H1 (cell line): ENCODE measurements at regions not wholly inside any gene's neighbourhood (a gene's known extent, or its start where the extent isn't known, plus 50 kb on each side); places are given as distances from the start of the nearest gene placed in this dataset.

Source experiments
- CTCF ChIA-PET: fragments of 300-600 bp; sonication (Branson Sonifier 250); formaldehyde crosslinking; loops from one replicate; lab custom pipeline; 2021; ENCODE audit not compliant: partially characterized antibody; lab: Charles Lee
- POLR2A ChIA-PET: fragments of 300-600 bp; sonication (Branson Sonifier 250); formaldehyde crosslinking; loops from one replicate; lab custom pipeline; 2021; ENCODE audit warnings: inconsistent platforms; ENCODE audit not compliant: partially characterized antibody; lab: Charles Lee
- DNase-seq, 2 experiments: peaks; one replicate each; pipeline versions ENCODE4 v3.0.0 to v3.0.0-alpha.2; 2010 to 2022; ENCODE audit warnings: low spot score in 2 of 2, low read depth in 1 of 2, mixed read lengths in 1 of 2
- FAIRE-seq: peaks from 2 replicates; lab custom pipeline; 2011; peaks lifted over from hg19 to GRCh38; lab: Jason Lieb, UNC
- H2AFZ ChIP-seq: 2 replicates; pipeline ENCODE4 v1.8.1; 2012; ENCODE audit warnings: low read length, inconsistent platforms
- H2AK5ac ChIP-seq: 2 replicates; pipeline ENCODE4 v1.6.1; 2013; ENCODE audit warnings: low read depth, low read length
- H2BK120ac ChIP-seq: replicated peaks from 2 replicates; pipeline ENCODE3; 2013; ENCODE audit warnings: low read depth, low read length, inconsistent platforms
- H2BK12ac ChIP-seq: 2 replicates; pipeline ENCODE4 v1.6.1; 2013; ENCODE audit warnings: low read depth, low read length
- H2BK15ac ChIP-seq: 2 replicates; pipeline ENCODE4 v1.6.1; 2013; ENCODE audit warnings: low read length
- H2BK20ac ChIP-seq: 2 replicates; pipeline ENCODE4 v1.6.1; 2013; ENCODE audit warnings: low read length
- H2BK5ac ChIP-seq: 2 replicates; pipeline ENCODE4 v1.6.1; 2013; ENCODE audit warnings: low read depth, low read length
- H3K14ac ChIP-seq: 2 replicates; pipeline ENCODE4 v1.6.1; 2013; ENCODE audit warnings: inconsistent platforms; ENCODE audit not compliant: insufficient read length
- H3K18ac ChIP-seq: 2 replicates; pipeline ENCODE4 v1.6.1; 2013; ENCODE audit warnings: low read length; ENCODE audit errors: extremely low read depth
- H3K23ac ChIP-seq: 2 replicates; pipeline ENCODE4 v1.6.1; 2013; ENCODE audit warnings: inconsistent platforms; ENCODE audit not compliant: insufficient read length
- H3K23me2 ChIP-seq: 2 replicates; pipeline ENCODE4 v1.6.1; 2013; ENCODE audit warnings: low read depth, low read length
- H3K27ac ChIP-seq: 2 replicates; pipeline ENCODE4 v1.6.1; 2011; ENCODE audit warnings: low read depth, low read length, inconsistent platforms
- H3K27me3 ChIP-seq, 4 experiments: replicated peaks in 1 of 4; 1 replicate in 1 of 4; 2 replicates in 3 of 4; pipeline versions ENCODE4 v1.6.1 to v1.8.1; 2011 to 2013; ENCODE audit warnings: low read length in 3 of 4, mild to moderate bottlenecking in 3 of 4, inconsistent platforms in 2 of 4, mixed read lengths in 2 of 4, moderate library complexity in 1 of 4; ENCODE audit not compliant: control insufficient read depth in 3 of 4, insufficient read depth in 3 of 4; ENCODE audit errors: extremely low read depth in 1 of 4
- H3K36me3 ChIP-seq, 4 experiments: 2 replicates each; pipeline versions ENCODE4 v1.6.1 to v1.8.1; 2011 to 2013; ENCODE audit warnings: mild to moderate bottlenecking in 4 of 4, low read length in 3 of 4, moderate library complexity in 2 of 4, control low read depth in 1 of 4, inconsistent platforms in 1 of 4; ENCODE audit not compliant: insufficient read depth in 4 of 4, control insufficient read depth in 2 of 4
- H3K4ac ChIP-seq: replicated peaks from 2 replicates; pipeline ENCODE3; 2013; ENCODE audit warnings: low read length, low read depth, mixed read lengths, inconsistent platforms; ENCODE audit not compliant: insufficient read length
- H3K4me1 ChIP-seq, 4 experiments: replicated peaks in 1 of 4; 1 replicate in 1 of 4; 2 replicates in 3 of 4; pipeline versions ENCODE4 v1.6.1 to v1.8.1; 2011 to 2013; ENCODE audit warnings: low read length in 3 of 4, inconsistent platforms in 2 of 4, mixed read lengths in 1 of 4; ENCODE audit not compliant: insufficient read depth in 4 of 4, control insufficient read depth in 3 of 4
- H3K4me2 ChIP-seq, 2 experiments: 2 replicates each; pipeline versions ENCODE4 v1.6.1 to v1.8.1; 2011 to 2013; ENCODE audit warnings: low read depth in 2 of 2, low read length in 2 of 2, control low read depth in 1 of 2, inconsistent platforms in 1 of 2, mild to moderate bottlenecking in 1 of 2; ENCODE audit not compliant: insufficient read depth in 1 of 2
- H3K4me3 ChIP-seq, 4 experiments: fragments of 200-600, 300-600 bp in 1 of 4; sonication (generic), shearing (Covaris generic), sonication (Bioruptor Twin) in 1 of 4; 2 replicates each; pipeline versions ENCODE4 v1.5.1 to v1.8.1; 2011 to 2016; ENCODE audit warnings: low read length in 4 of 4, low read depth in 3 of 4, control low read depth in 2 of 4, inconsistent platforms in 2 of 4, mild to moderate bottlenecking in 2 of 4, mixed read lengths in 1 of 4, moderate library complexity in 1 of 4; ENCODE audit not compliant: insufficient read depth in 2 of 4; ENCODE audit errors: extremely low read depth in 1 of 4
- H3K56ac ChIP-seq: replicated peaks from 2 replicates; pipeline ENCODE3; 2013; ENCODE audit warnings: low read depth, mild to moderate bottlenecking, mixed read lengths, low read length, inconsistent platforms; ENCODE audit not compliant: insufficient read length
- H3K79me1 ChIP-seq: 2 replicates; pipeline ENCODE4 v1.6.1; 2013; ENCODE audit warnings: low read depth, low read length, control low read depth
- H3K79me2 ChIP-seq, 2 experiments: 2 replicates each; pipeline versions ENCODE4 v1.6.1 to v1.8.1; 2012 to 2013; ENCODE audit warnings: low read length in 2 of 2, mild to moderate bottlenecking in 2 of 2, inconsistent platforms in 1 of 2; ENCODE audit not compliant: insufficient read depth in 2 of 2, control insufficient read depth in 1 of 2
- H3K9ac ChIP-seq, 4 experiments: replicated peaks in 1 of 4; 1 replicate in 1 of 4; 2 replicates in 3 of 4; pipeline versions ENCODE4 v1.6.1 to v1.8.1; 2011 to 2013; ENCODE audit warnings: low read depth in 3 of 4, low read length in 3 of 4, control low read depth in 2 of 4, mild to moderate bottlenecking in 2 of 4, moderate library complexity in 2 of 4, inconsistent platforms in 1 of 4; ENCODE audit errors: extremely low read depth in 1 of 4
- H3K9me3 ChIP-seq, 2 experiments: 2 replicates each; pipeline versions ENCODE4 v1.6.1 to v1.8.1; 2012 to 2013; ENCODE audit warnings: mild to moderate bottlenecking in 2 of 2, moderate library complexity in 2 of 2, control low read depth in 1 of 2, inconsistent platforms in 1 of 2, low read depth in 1 of 2, low read length in 1 of 2, mixed read lengths in 1 of 2; ENCODE audit not compliant: insufficient read depth in 2 of 2
- H4K20me1 ChIP-seq, 2 experiments: replicated peaks in 1 of 2; 2 replicates each; pipeline versions ENCODE3 to v1.8.1; 2011 to 2013; ENCODE audit warnings: inconsistent platforms in 2 of 2, low read length in 2 of 2, mild to moderate bottlenecking in 1 of 2; ENCODE audit not compliant: insufficient read depth in 2 of 2, control insufficient read depth in 1 of 2
- H4K5ac ChIP-seq: 2 replicates; pipeline ENCODE4 v1.6.1; 2013; ENCODE audit warnings: low read length, low read depth, mixed read lengths, inconsistent platforms; ENCODE audit not compliant: insufficient read length
- H4K8ac ChIP-seq: 2 replicates; pipeline ENCODE4 v1.8.0; 2013; ENCODE audit warnings: mild to moderate bottlenecking, moderate library complexity, low read length, inconsistent platforms; ENCODE audit not compliant: insufficient read depth; ENCODE audit errors: extremely low read depth
- H4K91ac ChIP-seq: replicated peaks from 2 replicates; pipeline ENCODE3; 2013; ENCODE audit warnings: low read length, mixed read lengths, inconsistent platforms; ENCODE audit not compliant: insufficient read length
- BCL11A ChIP-seq, 2 experiments: IDR thresholded peaks; one replicate each; pipeline ENCODE4 v1.6.1; 2011; ENCODE audit warnings: low read depth in 2 of 2, low read length in 2 of 2, mild to moderate bottlenecking in 2 of 2
- GTF2F1 ChIP-seq: IDR thresholded peaks from 2 replicates; pipeline ENCODE4 v1.6.1; 2012; ENCODE audit warnings: low read depth, low read length, improper control_type of control experiment, borderline replicate concordance
- HDAC6 ChIP-seq: IDR thresholded peaks from one replicate; pipeline ENCODE4 v1.7.1; 2012; ENCODE audit warnings: low read depth, mild to moderate bottlenecking, inconsistent platforms, low read length, moderate library complexity
- JUND ChIP-seq: IDR thresholded peaks from 2 replicates; pipeline ENCODE4 v1.6.1; 2011; ENCODE audit warnings: mild to moderate bottlenecking, improper control_type of control experiment, low read length
- POLR2A ChIP-seq, 2 experiments: IDR thresholded peaks; 1 replicate in 1 of 2; 2 replicates in 1 of 2; pipeline ENCODE4 v1.6.1; 2011; ENCODE audit warnings: low read depth in 2 of 2, low read length in 2 of 2, mild to moderate bottlenecking in 2 of 2; ENCODE audit errors: control extremely low read depth in 1 of 2
- POLR2AphosphoS5 ChIP-seq: IDR thresholded peaks from 2 replicates; pipeline ENCODE4 v1.6.1; 2011; ENCODE audit warnings: low read depth, low read length
- RAD21 ChIP-seq, 2 experiments: IDR thresholded peaks in 1 of 2; conservative IDR thresholded peaks in 1 of 2; 2 replicates each; pipeline ENCODE4 v1.6.1; 2011; ENCODE audit warnings: low read depth in 2 of 2, low read length in 2 of 2, improper control_type of control experiment in 1 of 2, inconsistent platforms in 1 of 2, mild to moderate bottlenecking in 1 of 2, moderate library complexity in 1 of 2
- SIN3A ChIP-seq, 2 experiments: IDR thresholded peaks in 1 of 2; conservative IDR thresholded peaks in 1 of 2; 2 replicates each; pipeline ENCODE4 v1.6.1; 2011 to 2012; ENCODE audit warnings: low read length in 2 of 2, improper control_type of control experiment in 1 of 2, low read depth in 1 of 2, mild to moderate bottlenecking in 1 of 2
- SP1 ChIP-seq: IDR thresholded peaks from 2 replicates; pipeline ENCODE4 v1.6.1; 2011; ENCODE audit warnings: low read depth, low read length
- TAF7 ChIP-seq: optimal IDR thresholded peaks from 2 replicates; pipeline ENCODE3; 2011; ENCODE audit warnings: low read depth, mild to moderate bottlenecking, inconsistent platforms, low read length, moderate library complexity, borderline replicate concordance
- TBP ChIP-seq: IDR thresholded peaks from 2 replicates; pipeline ENCODE4 v1.6.1; 2011; ENCODE audit warnings: low read depth, low read length, improper control_type of control experiment
- ZNF274 ChIP-seq: IDR thresholded peaks from 2 replicates; pipeline ENCODE4 v1.7.0; 2012; ENCODE audit warnings: low read length, borderline replicate concordance; ENCODE audit errors: extremely low read depth
- WGBS, 2 experiments: shearing (Covaris generic) in 1 of 2; methylation state at CpG; one replicate each; pipeline versions ENCODE4 v1.1.6 to v1.1.7; 2013 to 2015; ENCODE audit warnings: low lambda C conversion rate in 2 of 2, mixed read lengths in 2 of 2, inconsistent platforms in 1 of 2, low coverage in 1 of 2, missing lambda C conversion rate in 1 of 2; ENCODE audit not compliant: insufficient replicate concordance in 2 of 2, insufficient coverage in 1 of 2, insufficient read length in 1 of 2; ENCODE audit errors: extremely low coverage in 1 of 2, missing lambda C conversion rate in 1 of 2; 5-methylcytosine and 5-hydroxymethylcytosine counted together
- TF ChIP-seq, protein P1 (sequence below): IDR thresholded peaks from 2 replicates; pipeline ENCODE4 v1.6.1; 2012; ENCODE audit warnings: low read length, inconsistent platforms

DNA sequence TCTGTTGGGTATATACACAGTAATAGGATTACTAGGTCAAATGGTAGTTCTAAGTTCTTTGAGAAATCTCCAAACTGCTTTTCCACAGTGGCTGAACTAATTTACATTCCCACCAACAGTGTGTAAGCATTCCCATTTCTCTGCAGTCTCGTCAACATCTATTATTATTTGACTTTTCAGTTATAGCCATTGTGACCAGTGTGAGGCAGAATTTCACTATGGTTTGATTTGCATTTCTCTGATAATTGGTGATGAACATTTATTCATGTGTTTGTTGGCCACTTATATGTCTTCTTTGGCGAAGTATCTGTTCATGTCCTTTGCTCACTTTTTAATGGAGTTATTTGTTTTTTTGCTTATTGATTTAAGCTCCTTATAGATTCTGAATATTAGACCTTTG lies 596.2 kb upstream of the DAB2 start:
- Histone ChIP-seq H3K9me3 (peaks cover 0 to 13% of the 10 kb centered on the region in 2 experiments; a peak in 2 of 4 replicates), H2BK15ac (no peak overlapping the region), H2BK5ac (no peak overlapping the region), H3K36me3 (no peaks in the 10 kb centered on the region), H3K4me2 (no peak overlapping the region), H3K18ac (no peak overlapping the region), H3K23me2 (no peaks in the 10 kb centered on the region), H4K5ac (no peak overlapping the region), H4K20me1 (no peaks in the 10 kb centered on the region), H2BK20ac (no peak overlapping the region), H3K79me2 (no peaks in the 10 kb centered on the region), H4K91ac (no peak overlapping the region), H3K23ac (no peak overlapping the region), H3K4me1 (no peaks in the 10 kb centered on the region), H3K14ac (no peak overlapping the region), H2BK12ac (no peak overlapping the region), H3K27ac (no peak overlapping the region), H3K27me3 (no peaks in the 10 kb centered on the region), H2BK120ac (no peak overlapping the region), H4K8ac (no peak overlapping the region), H3K4ac (no peak overlapping the region), H3K79me1 (no peaks in the 10 kb centered on the region), H2AFZ (no peak overlapping the region), H2AK5ac (no peak overlapping the region), H3K9ac (no peak overlapping the region), H3K56ac (no peak overlapping the region), H3K4me3 (no peak overlapping the region)
- ChIA-PET CTCF (no interaction called here), POLR2A (no interaction called here)
- 98% methylated on average over 2 of the region's 2 CpGs; no CpG with 5 or more reads in 1 of the 2 experiments for WGBS, 2 experiments
- DNase-seq (no peak), FAIRE-seq (no peak)
- TF ChIP-seq BCL11A (IDR thresholded peaks at IDR 0.05; ENCODE audit: low read depth in 2 of 2, low read length in 2 of 2) (no peak), SP1 (no peak), TBP (no peak), RAD21 (IDR thresholded peaks at IDR 0.05 in 1 of 2, conservative IDR thresholded peaks at IDR 0.05 in 1 of 2; ENCODE audit: low read depth in 2 of 2, low read length in 2 of 2) (no peak), ZNF274 (no peak), TAF7 (no peak), SIN3A (conservative IDR thresholded peaks at IDR 0.05 in 1 of 2, IDR thresholded peaks at IDR 0.05 in 1 of 2; ENCODE audit: low read depth in 1 of 2, low read length in 2 of 2) (no peak), POLR2AphosphoS5 (no peak), GTF2F1 (no peak), POLR2A (IDR thresholded peaks at IDR 0.05; ENCODE audit: control extremely low read depth in 1 of 2, low read depth in 2 of 2, low read length in 2 of 2) (no peak), JUND (no peak), HDAC6 (no peak)
- TF ChIP-seq, protein P1, sequence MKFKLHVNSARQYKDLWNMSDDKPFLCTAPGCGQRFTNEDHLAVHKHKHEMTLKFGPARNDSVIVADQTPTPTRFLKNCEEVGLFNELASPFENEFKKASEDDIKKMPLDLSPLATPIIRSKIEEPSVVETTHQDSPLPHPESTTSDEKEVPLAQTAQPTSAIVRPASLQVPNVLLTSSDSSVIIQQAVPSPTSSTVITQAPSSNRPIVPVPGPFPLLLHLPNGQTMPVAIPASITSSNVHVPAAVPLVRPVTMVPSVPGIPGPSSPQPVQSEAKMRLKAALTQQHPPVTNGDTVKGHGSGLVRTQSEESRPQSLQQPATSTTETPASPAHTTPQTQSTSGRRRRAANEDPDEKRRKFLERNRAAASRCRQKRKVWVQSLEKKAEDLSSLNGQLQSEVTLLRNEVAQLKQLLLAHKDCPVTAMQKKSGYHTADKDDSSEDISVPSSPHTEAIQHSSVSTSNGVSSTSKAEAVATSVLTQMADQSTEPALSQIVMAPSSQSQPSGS, result no peak
